SK-N-MC (cell line): ENCODE measurements at regions not wholly inside any gene's neighbourhood (a gene's known extent, or its start where the extent isn't known, plus 50 kb on each side); places are given as distances from the start of the nearest gene placed in this dataset.
"Not testable (repeated sequence)": the region's sequence is repeated elsewhere in the genome, so short reads cannot be mapped to it uniquely, and the experiment has no call there.

Experiments
- DNase-seq: peaks from one replicate; pipeline ENCODE4 v3.0.0-alpha.2; 2011; ENCODE audit warnings: low read depth, low spot score
- H3K27ac ChIP-seq: fragments of 200-600 bp; sonication (generic); 2 replicates; pipeline ENCODE4 v1.5.1; 2016; ENCODE audit warnings: mixed run types
- H3K36me3 ChIP-seq: fragments of 200-600 bp; sonication (generic); 2 replicates; pipeline ENCODE4 v1.6.1; 2017; ENCODE audit warnings: antibody characterized with exemption, low read length, mixed read lengths; ENCODE audit not compliant: insufficient read depth
- H3K4me3 ChIP-seq: fragments of 200-600 bp; sonication (generic); 2 replicates; pipeline ENCODE4 v1.5.1; 2016
- H3K9ac ChIP-seq: fragments of 200-600 bp; sonication (generic); 2 replicates; pipeline ENCODE4 v1.8.0; 2017; ENCODE audit warnings: mixed run types, mixed read lengths; ENCODE audit not compliant: insufficient read length
- H3K9me3 ChIP-seq: fragments of 200-600 bp; sonication (generic); 2 replicates; pipeline ENCODE4 v1.6.1; 2017; ENCODE audit warnings: low read depth, mild to moderate bottlenecking, antibody characterized with exemption, low read length, moderate library complexity, mixed read lengths
- EZH2 ChIP-seq: fragments of 200-600 bp; sonication (generic); IDR thresholded peaks from one replicate; pipeline ENCODE4 v1.6.1; 2017; ENCODE audit warnings: antibody characterized with exemption
- FOXP2 ChIP-seq: optimal IDR thresholded peaks from 2 replicates; pipeline ENCODE3; 2011; ENCODE audit warnings: mild to moderate bottlenecking, moderate library complexity; ENCODE audit not compliant: insufficient read depth; ENCODE audit errors: extremely low read length, control extremely low read depth
- POLR2AphosphoS5 ChIP-seq: IDR thresholded peaks from 2 replicates; pipeline ENCODE4 v1.6.1; 2012; ENCODE audit warnings: mild to moderate bottlenecking, low read depth, low read length, borderline replicate concordance

GRCh38 chr13:110981379-110981778 lies 66.5 kb upstream of the ANKRD10 start:
- DNase-seq, result no peak
- Histone ChIP-seq H3K4me3 (no peak overlapping the region), H3K36me3 (no peaks in the 10 kb centered on the region), H3K9me3 (no peaks in the 10 kb centered on the region), H3K27ac (no peak overlapping the region), H3K9ac (no peak overlapping the region)
- TF ChIP-seq EZH2 (no peak), FOXP2 (no peak), POLR2AphosphoS5 (no peak)

GRCh38 chr13:110980921-110981320 lies 66.1 kb upstream of the ANKRD10 start:
- no peak for DNase-seq
- TF ChIP-seq FOXP2, result no peak
- no peak for TF ChIP-seq EZH2
- TF ChIP-seq POLR2AphosphoS5, result no peak
- no peak overlapping the region for H3K27ac ChIP-seq

GRCh38 chr13:110979149-110979548 lies 64.3 kb upstream of the ANKRD10 start:
- not testable (repeated sequence) for H3K27ac ChIP-seq, DNase-seq, H3K9ac ChIP-seq, H3K36me3 ChIP-seq, H3K9me3 ChIP-seq, H3K4me3 ChIP-seq

More at GRCh38 chr13:110980921-110981320, 66.1 kb upstream of the ANKRD10 start:
- H3K36me3 ChIP-seq, result no peaks in the 10 kb centered on the region
- H3K4me3 ChIP-seq, result no peak overlapping the region
- H3K9ac ChIP-seq, result no peak overlapping the region
- H3K9me3 ChIP-seq, result no peaks in the 10 kb centered on the region

- no peaks in the 10 kb centered on the region for H3K9me3 ChIP-seq
- no peak overlapping the region for H3K27ac ChIP-seq
- no peak overlapping the region for H3K4me3 ChIP-seq
- no peaks in the 10 kb centered on the region for H3K36me3 ChIP-seq
- no peak for DNase-seq
- no peak overlapping the region for H3K9ac ChIP-seq
- TF ChIP-seq FOXP2 (no peak), POLR2AphosphoS5 (no peak), EZH2 (no peak)
Observed at GRCh38 chr13:110978390-110978789, 63.5 kb upstream of the ANKRD10 start.

GRCh38 chr13:110976785-110977184 lies 61.9 kb upstream of the ANKRD10 start:
- no peak overlapping the region for H3K9ac ChIP-seq
- no peak for DNase-seq
- TF ChIP-seq POLR2AphosphoS5 (no peak), FOXP2 (no peak), EZH2 (no peak)
- H3K27ac ChIP-seq, result no peak overlapping the region
- no peaks in the 10 kb centered on the region for H3K36me3 ChIP-seq
- no peaks in the 10 kb centered on the region for H3K9me3 ChIP-seq
- no peak overlapping the region for H3K4me3 ChIP-seq

GRCh38 chr13:110973007-110973700 lies 58.3 kb upstream of the ANKRD10 start:
- H3K27ac ChIP-seq, result no peak overlapping the region
- H3K36me3 ChIP-seq, result no peaks in the 10 kb centered on the region
- H3K9ac ChIP-seq, result no peak overlapping the region
- TF ChIP-seq EZH2 (no peak), POLR2AphosphoS5 (no peak), FOXP2 (no peak)
- H3K9me3 ChIP-seq, result no peaks in the 10 kb centered on the region
- DNase-seq, result no peak
- H3K4me3 ChIP-seq, result no peak overlapping the region

GRCh38 chr13:110971486-110971885 lies 56.6 kb upstream of the ANKRD10 start:
- Histone ChIP-seq H3K27ac (no peak overlapping the region), H3K36me3 (no peaks in the 10 kb centered on the region), H3K9me3 (no peaks in the 10 kb centered on the region), H3K4me3 (no peak overlapping the region), H3K9ac (no peak overlapping the region)
- DNase-seq, result no peak
- TF ChIP-seq FOXP2 (no peak), POLR2AphosphoS5 (no peak), EZH2 (no peak)

GRCh38 chr13:110967156-110967855 lies 52.4 kb upstream of the ANKRD10 start:
- H3K9ac ChIP-seq, H3K4me3 ChIP-seq, DNase-seq, H3K27ac ChIP-seq, H3K36me3 ChIP-seq, H3K9me3 ChIP-seq: not testable (repeated sequence)

GRCh38 chr13:110965755-110966134 lies 50.9 kb upstream of the ANKRD10 start:
- no peak overlapping the region for H3K9ac ChIP-seq
- no peaks in the 10 kb centered on the region for H3K36me3 ChIP-seq
- H3K9me3 ChIP-seq, result no peaks in the 10 kb centered on the region
- TF ChIP-seq FOXP2 (no peak), POLR2AphosphoS5 (no peak), EZH2 (no peak)
- H3K27ac ChIP-seq, result no peak overlapping the region
- no peak for DNase-seq
- no peak overlapping the region for H3K4me3 ChIP-seq
